ENCODE measurements at regions not wholly inside any gene's neighbourhood (a gene's known extent, or its start where the extent isn't known, plus 50 kb on each side); places are given as distances from the start of the nearest gene placed in this dataset.

DNA sequence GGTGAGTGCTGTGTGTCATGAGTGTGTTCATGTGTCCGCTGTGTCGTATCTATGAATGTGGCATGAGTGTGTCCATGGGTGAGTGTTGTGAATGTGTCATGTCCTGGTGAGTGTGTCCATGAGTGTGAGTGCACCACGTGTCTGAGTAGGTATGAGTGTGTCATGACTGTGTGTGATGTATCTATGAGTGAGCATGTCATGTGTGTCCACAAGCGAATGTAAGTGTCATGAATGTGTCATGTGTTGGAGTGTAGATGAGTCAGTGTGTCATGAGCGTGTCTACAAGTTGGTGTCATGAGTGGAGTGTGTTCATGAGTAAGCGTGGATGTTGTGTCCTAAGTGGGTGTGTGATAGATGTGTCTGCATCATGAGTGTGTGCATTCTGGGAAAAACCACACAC, 129.4 kb downstream of the TUBA3C start (continued):
- TF ChIP-seq, protein P1, sequence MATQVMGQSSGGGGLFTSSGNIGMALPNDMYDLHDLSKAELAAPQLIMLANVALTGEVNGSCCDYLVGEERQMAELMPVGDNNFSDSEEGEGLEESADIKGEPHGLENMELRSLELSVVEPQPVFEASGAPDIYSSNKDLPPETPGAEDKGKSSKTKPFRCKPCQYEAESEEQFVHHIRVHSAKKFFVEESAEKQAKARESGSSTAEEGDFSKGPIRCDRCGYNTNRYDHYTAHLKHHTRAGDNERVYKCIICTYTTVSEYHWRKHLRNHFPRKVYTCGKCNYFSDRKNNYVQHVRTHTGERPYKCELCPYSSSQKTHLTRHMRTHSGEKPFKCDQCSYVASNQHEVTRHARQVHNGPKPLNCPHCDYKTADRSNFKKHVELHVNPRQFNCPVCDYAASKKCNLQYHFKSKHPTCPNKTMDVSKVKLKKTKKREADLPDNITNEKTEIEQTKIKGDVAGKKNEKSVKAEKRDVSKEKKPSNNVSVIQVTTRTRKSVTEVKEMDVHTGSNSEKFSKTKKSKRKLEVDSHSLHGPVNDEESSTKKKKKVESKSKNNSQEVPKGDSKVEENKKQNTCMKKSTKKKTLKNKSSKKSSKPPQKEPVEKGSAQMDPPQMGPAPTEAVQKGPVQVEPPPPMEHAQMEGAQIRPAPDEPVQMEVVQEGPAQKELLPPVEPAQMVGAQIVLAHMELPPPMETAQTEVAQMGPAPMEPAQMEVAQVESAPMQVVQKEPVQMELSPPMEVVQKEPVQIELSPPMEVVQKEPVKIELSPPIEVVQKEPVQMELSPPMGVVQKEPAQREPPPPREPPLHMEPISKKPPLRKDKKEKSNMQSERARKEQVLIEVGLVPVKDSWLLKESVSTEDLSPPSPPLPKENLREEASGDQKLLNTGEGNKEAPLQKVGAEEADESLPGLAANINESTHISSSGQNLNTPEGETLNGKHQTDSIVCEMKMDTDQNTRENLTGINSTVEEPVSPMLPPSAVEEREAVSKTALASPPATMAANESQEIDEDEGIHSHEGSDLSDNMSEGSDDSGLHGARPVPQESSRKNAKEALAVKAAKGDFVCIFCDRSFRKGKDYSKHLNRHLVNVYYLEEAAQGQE (IDR thresholded peaks at IDR 0.05; ENCODE audit: unreplicated experiment): no peak
- TF ChIP-seq, protein P2, sequence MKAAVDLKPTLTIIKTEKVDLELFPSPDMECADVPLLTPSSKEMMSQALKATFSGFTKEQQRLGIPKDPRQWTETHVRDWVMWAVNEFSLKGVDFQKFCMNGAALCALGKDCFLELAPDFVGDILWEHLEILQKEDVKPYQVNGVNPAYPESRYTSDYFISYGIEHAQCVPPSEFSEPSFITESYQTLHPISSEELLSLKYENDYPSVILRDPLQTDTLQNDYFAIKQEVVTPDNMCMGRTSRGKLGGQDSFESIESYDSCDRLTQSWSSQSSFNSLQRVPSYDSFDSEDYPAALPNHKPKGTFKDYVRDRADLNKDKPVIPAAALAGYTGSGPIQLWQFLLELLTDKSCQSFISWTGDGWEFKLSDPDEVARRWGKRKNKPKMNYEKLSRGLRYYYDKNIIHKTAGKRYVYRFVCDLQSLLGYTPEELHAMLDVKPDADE (IDR thresholded peaks at IDR 0.05): no peak
- TF ChIP-seq STAT1 (IDR thresholded peaks at IDR 0.05; ENCODE audit: unreplicated experiment) (no peak), EZH2phosphoT487 (IDR thresholded peaks at IDR 0.05; ENCODE audit: unreplicated experiment) (no peak), EZH2 (IDR thresholded peaks at IDR 0.05; ENCODE audit: low read depth, unreplicated experiment) (no peak), ZNF114 (CRISPR knock-in tag; IDR thresholded peaks at IDR 0.05) (no peak)

DNA sequence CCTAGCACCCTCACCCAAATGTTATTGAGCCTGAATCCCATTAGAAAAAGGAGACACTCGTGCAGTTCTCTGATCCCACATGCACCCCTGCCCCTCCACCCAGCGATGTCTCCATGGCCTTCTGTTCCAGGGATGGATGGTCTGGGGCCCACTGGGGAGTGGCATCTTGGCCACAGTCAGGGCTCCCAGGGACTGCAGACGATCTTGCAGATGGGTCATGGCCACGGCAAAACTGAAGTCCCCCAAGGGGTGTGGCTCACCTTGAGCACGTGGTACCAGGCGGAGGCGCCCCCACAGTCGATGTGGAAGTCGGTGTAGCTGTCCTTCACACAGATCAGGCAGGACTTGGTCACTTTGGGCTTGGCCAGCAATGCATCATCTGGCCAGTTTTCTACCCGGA, 130.7 kb downstream of the TUBA3C start:
- no peak overlapping the region for H3K4me3 ChIP-seq
- H3K27ac Mint-ChIP-seq: no peak overlapping the region
- ATAC-seq (no peak), DNase-seq (ENCODE audit: low spot score) (no peak)
- H4K20me1 ChIP-seq (replicated peaks; ENCODE audit: insufficient read depth): no peaks in the 10 kb centered on the region
- no peak overlapping the region for H3K27ac ChIP-seq (ENCODE audit: low read depth)
- H3K4me2 ChIP-seq: no peak overlapping the region
- no peak overlapping the region for H3K4me3 Mint-ChIP-seq
- peaks cover 6% of the 10 kb centered on the region for H3K27me3 Mint-ChIP-seq (ENCODE audit: insufficient read depth, low read depth, poor library complexity)
- H3K36me3 Mint-ChIP-seq (ENCODE audit: low read depth): peaks cover 49% of the 10 kb centered on the region
- H3K79me2 ChIP-seq (replicated peaks; ENCODE audit: insufficient read depth): no peaks in the 10 kb centered on the region
- no peak overlapping the region for H2AFZ ChIP-seq
- H3K27me3 ChIP-seq (ENCODE audit: insufficient read depth): no peaks in the 10 kb centered on the region
- H3K9me2 ChIP-seq (ENCODE audit: insufficient read depth): no peaks in the 10 kb centered on the region
- H3K36me3 ChIP-seq (ENCODE audit: insufficient read depth): peaks cover 3% of the 10 kb centered on the region; the same call in 1 of the 2 replicates
- no peaks in the 10 kb centered on the region for H3F3A ChIP-seq (replicated peaks; ENCODE audit: low read depth)
- H3K4me1 ChIP-seq (ENCODE audit: insufficient read depth): no peaks in the 10 kb centered on the region
- no peaks in the 10 kb centered on the region for H3K4me1 Mint-ChIP-seq
- peaks cover 4% of the 10 kb centered on the region for H3K9me3 Mint-ChIP-seq
- no peak for TF ChIP-seq ZNF331 (CRISPR knock-in tag; IDR thresholded peaks at IDR 0.05; ENCODE audit: low read depth)
- no peak for TF ChIP-seq STAT1 (IDR thresholded peaks at IDR 0.05; ENCODE audit: unreplicated experiment)
- no peak for TF ChIP-seq JUNB (IDR thresholded peaks at IDR 0.05; ENCODE audit: unreplicated experiment)
- TF ChIP-seq POLR2AphosphoS5 (IDR thresholded peaks at IDR 0.05; ENCODE audit: low read depth): no peak
- TF ChIP-seq, protein P1 (IDR thresholded peaks at IDR 0.05; ENCODE audit: unreplicated experiment): no peak
- TF ChIP-seq NANOG (IDR thresholded peaks at IDR 0.05; ENCODE audit: borderline replicate concordance): no peak
- TF ChIP-seq, protein P3, sequence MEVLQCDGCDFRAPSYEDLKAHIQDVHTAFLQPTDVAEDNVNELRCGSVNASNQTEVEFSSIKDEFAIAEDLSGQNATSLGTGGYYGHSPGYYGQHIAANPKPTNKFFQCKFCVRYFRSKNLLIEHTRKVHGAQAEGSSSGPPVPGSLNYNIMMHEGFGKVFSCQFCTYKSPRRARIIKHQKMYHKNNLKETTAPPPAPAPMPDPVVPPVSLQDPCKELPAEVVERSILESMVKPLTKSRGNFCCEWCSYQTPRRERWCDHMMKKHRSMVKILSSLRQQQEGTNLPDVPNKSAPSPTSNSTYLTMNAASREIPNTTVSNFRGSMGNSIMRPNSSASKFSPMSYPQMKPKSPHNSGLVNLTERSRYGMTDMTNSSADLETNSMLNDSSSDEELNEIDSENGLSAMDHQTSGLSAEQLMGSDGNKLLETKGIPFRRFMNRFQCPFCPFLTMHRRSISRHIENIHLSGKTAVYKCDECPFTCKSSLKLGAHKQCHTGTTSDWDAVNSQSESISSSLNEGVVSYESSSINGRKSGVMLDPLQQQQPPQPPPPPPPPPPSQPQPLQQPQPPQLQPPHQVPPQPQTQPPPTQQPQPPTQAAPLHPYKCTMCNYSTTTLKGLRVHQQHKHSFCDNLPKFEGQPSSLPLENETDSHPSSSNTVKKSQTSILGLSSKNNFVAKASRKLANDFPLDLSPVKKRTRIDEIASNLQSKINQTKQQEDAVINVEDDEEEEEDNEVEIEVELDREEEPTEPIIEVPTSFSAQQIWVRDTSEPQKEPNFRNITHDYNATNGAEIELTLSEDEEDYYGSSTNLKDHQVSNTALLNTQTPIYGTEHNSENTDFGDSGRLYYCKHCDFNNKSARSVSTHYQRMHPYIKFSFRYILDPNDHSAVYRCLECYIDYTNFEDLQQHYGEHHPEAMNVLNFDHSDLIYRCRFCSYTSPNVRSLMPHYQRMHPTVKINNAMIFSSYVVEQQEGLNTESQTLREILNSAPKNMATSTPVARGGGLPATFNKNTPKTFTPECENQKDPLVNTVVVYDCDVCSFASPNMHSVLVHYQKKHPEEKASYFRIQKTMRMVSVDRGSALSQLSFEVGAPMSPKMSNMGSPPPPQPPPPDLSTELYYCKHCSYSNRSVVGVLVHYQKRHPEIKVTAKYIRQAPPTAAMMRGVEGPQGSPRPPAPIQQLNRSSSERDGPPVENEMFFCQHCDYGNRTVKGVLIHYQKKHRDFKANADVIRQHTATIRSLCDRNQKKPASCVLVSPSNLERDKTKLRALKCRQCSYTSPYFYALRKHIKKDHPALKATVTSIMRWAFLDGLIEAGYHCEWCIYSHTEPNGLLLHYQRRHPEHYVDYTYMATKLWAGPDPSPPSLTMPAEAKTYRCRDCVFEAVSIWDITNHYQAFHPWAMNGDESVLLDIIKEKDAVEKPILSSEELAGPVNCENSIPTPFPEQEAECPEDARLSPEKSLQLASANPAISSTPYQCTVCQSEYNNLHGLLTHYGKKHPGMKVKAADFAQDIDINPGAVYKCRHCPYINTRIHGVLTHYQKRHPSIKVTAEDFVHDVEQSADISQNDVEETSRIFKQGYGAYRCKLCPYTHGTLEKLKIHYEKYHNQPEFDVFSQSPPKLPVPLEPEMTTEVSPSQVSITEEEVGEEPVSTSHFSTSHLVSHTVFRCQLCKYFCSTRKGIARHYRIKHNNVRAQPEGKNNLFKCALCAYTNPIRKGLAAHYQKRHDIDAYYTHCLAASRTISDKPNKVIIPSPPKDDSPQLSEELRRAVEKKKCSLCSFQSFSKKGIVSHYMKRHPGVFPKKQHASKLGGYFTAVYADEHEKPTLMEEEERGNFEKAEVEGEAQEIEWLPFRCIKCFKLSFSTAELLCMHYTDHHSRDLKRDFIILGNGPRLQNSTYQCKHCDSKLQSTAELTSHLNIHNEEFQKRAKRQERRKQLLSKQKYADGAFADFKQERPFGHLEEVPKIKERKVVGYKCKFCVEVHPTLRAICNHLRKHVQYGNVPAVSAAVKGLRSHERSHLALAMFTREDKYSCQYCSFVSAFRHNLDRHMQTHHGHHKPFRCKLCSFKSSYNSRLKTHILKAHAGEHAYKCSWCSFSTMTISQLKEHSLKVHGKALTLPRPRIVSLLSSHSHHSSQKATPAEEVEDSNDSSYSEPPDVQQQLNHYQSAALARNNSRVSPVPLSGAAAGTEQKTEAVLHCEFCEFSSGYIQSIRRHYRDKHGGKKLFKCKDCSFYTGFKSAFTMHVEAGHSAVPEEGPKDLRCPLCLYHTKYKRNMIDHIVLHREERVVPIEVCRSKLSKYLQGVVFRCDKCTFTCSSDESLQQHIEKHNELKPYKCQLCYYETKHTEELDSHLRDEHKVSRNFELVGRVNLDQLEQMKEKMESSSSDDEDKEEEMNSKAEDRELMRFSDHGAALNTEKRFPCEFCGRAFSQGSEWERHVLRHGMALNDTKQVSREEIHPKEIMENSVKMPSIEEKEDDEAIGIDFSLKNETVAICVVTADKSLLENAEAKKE (CRISPR knock-in tag; IDR thresholded peaks at IDR 0.05): no peak
- TF ChIP-seq EZH2phosphoT487 (IDR thresholded peaks at IDR 0.05; ENCODE audit: unreplicated experiment): no peak

All from GM23338 (cell line).